Chondrocyte (in vitro differentiated cells): ENCODE measurements at regions not wholly inside any gene's neighbourhood (a gene's known extent, or its start where the extent isn't known, plus 50 kb on each side); places are given as distances from the start of the nearest gene placed in this dataset.

Source experiments
- DNase-seq: peaks from one replicate; pipeline ENCODE4 v3.0.0; 2021; ENCODE audit warnings: mixed read lengths, low spot score
- H3K27ac Mint-ChIP-seq: one replicate; pipeline ENCODE4 v1.8.0; 2021; ENCODE audit warnings: mild to moderate bottlenecking, moderate library complexity, mixed read lengths; ENCODE audit not compliant: unreplicated experiment
- H3K27me3 Mint-ChIP-seq: 2 replicates; pipeline ENCODE4 v1.8.0; 2021; ENCODE audit warnings: low read depth, mixed read lengths
- H3K36me3 Mint-ChIP-seq: 2 replicates; pipeline ENCODE4 v1.8.0; 2021; ENCODE audit warnings: low read depth, mixed read lengths
- H3K4me1 Mint-ChIP-seq: 2 replicates; pipeline ENCODE4 v1.8.0; 2021; ENCODE audit warnings: low read depth, mild to moderate bottlenecking, mixed read lengths
- H3K4me3 Mint-ChIP-seq: one replicate; pipeline ENCODE4 v1.8.0; 2021; ENCODE audit warnings: mild to moderate bottlenecking, moderate library complexity, mixed read lengths; ENCODE audit not compliant: unreplicated experiment
- H3K9me3 Mint-ChIP-seq: 2 replicates; pipeline ENCODE4 v1.8.0; 2021; ENCODE audit warnings: low read depth, mixed read lengths
- CTCF ChIP-seq: fragments of 200-600 bp; sonication (generic); IDR thresholded peaks from 2 replicates; pipeline ENCODE4 v1.5.0; 2021; ENCODE audit warnings: antibody characterized with exemption, mild to moderate bottlenecking, moderate library complexity

GRCh38 chrX:22737541-22737940, 262.2 kb upstream of the DDX53 start:
- no peak overlapping the region for H3K4me3 Mint-ChIP-seq
- DNase-seq = no peak
- peaks cover 25% of the 10 kb centered on the region for H3K4me1 Mint-ChIP-seq
- peaks cover 4% of the 10 kb centered on the region for H3K9me3 Mint-ChIP-seq
- no peak for TF ChIP-seq CTCF
- no peaks in the 10 kb centered on the region for H3K36me3 Mint-ChIP-seq
- H3K27ac Mint-ChIP-seq = no peak overlapping the region
- no peaks in the 10 kb centered on the region for H3K27me3 Mint-ChIP-seq

GRCh38 chrX:22739276-22739675, 260.5 kb upstream of the DDX53 start:
- Mint-ChIP-seq H3K4me1 (peaks cover 21% of the 10 kb centered on the region), H3K4me3 (no peak overlapping the region), H3K9me3 (no peaks in the 10 kb centered on the region), H3K27ac (no peak overlapping the region), H3K27me3 (no peaks in the 10 kb centered on the region), H3K36me3 (no peaks in the 10 kb centered on the region)
- no peak for TF ChIP-seq CTCF
- no peak for DNase-seq

- no peaks in the 10 kb centered on the region for H3K36me3 Mint-ChIP-seq
Measured at GRCh38 chrX:22740836-22741235, 258.9 kb upstream of the DDX53 start.

GRCh38 chrX:22742174-22742573, 257.6 kb upstream of the DDX53 start:
- H3K9me3 Mint-ChIP-seq = no peaks in the 10 kb centered on the region
- H3K27ac Mint-ChIP-seq = peak overlapping the region; percentile 59
- peaks cover 21% of the 10 kb centered on the region for H3K4me1 Mint-ChIP-seq
- H3K36me3 Mint-ChIP-seq = no peaks in the 10 kb centered on the region
- H3K27me3 Mint-ChIP-seq = no peaks in the 10 kb centered on the region
- TF ChIP-seq CTCF = no peak
- no peak overlapping the region for H3K4me3 Mint-ChIP-seq
- no peak for DNase-seq

More at GRCh38 chrX:22740836-22741235, 258.9 kb upstream of the DDX53 start:
- Mint-ChIP-seq H3K4me3 (no peak overlapping the region), H3K4me1 (peaks cover 21% of the 10 kb centered on the region), H3K9me3 (no peaks in the 10 kb centered on the region), H3K27me3 (no peaks in the 10 kb centered on the region), H3K27ac (no peak overlapping the region)
- no peak for DNase-seq
- TF ChIP-seq CTCF = no peak

- Mint-ChIP-seq H3K27ac (no peak overlapping the region), H3K9me3 (no peaks in the 10 kb centered on the region), H3K36me3 (no peaks in the 10 kb centered on the region), H3K27me3 (no peaks in the 10 kb centered on the region), H3K4me3 (no peak overlapping the region), H3K4me1 (peaks cover 8% of the 10 kb centered on the region)
- no peak for DNase-seq
- no peak for TF ChIP-seq CTCF
Measured at GRCh38 chrX:22746081-22746480, 253.7 kb upstream of the DDX53 start.
